ENCODE measurements at regions not wholly inside any gene's neighbourhood (a gene's known extent, or its start where the extent isn't known, plus 50 kb on each side); places are given as distances from the start of the nearest gene placed in this dataset.

GRCh38 chr6:56693246-56693607 lies 50.5 kb upstream of the DST start:
- H3K9me3 ChIP-seq (ENCODE audit: control insufficient read depth, low read length) = no peaks in the 10 kb centered on the region
- 93 to 96% methylated on average over 5 of the region's 5 CpGs for WGBS, 2 experiments
- no peak overlapping the region for H3K4me3 ChIP-seq (ENCODE audit: insufficient read depth, low read depth, low read length)
- H3K27ac ChIP-seq (ENCODE audit: insufficient read depth, low read depth, low read length, poor library complexity, severe bottlenecking) = no peak overlapping the region
- H3K27me3 ChIP-seq (ENCODE audit: control insufficient read depth, insufficient read depth, low read length, poor library complexity, severe bottlenecking) = no peaks in the 10 kb centered on the region
- no peaks in the 10 kb centered on the region for H3K36me3 ChIP-seq (ENCODE audit: control insufficient read depth, insufficient read depth, low read length)
- peaks cover 5% of the 10 kb centered on the region for H3K4me1 ChIP-seq (ENCODE audit: control insufficient read depth, insufficient read depth, low read length)

- no peak overlapping the region for H3K4me3 ChIP-seq (ENCODE audit: insufficient read depth, low read depth, low read length)
- H3K27ac ChIP-seq (ENCODE audit: insufficient read depth, low read depth, low read length, poor library complexity, severe bottlenecking) = no peak overlapping the region
- peaks cover 5% of the 10 kb centered on the region for H3K4me1 ChIP-seq (ENCODE audit: control insufficient read depth, insufficient read depth, low read length)
These were observed 50.0 kb upstream of the DST start for GRCh38 chr6:56692523-56693245.

More at GRCh38 chr6:56692523-56693245, 50.0 kb upstream of the DST start:
- Histone ChIP-seq H3K36me3 (ENCODE audit: control insufficient read depth, insufficient read depth, low read length) (no peaks in the 10 kb centered on the region), H3K9me3 (ENCODE audit: control insufficient read depth, low read length) (no peaks in the 10 kb centered on the region), H3K27me3 (ENCODE audit: control insufficient read depth, insufficient read depth, low read length, poor library complexity, severe bottlenecking) (no peaks in the 10 kb centered on the region)
- 86 to 88% methylated on average over 7 to 8 of the region's 8 CpGs for WGBS, 2 experiments

All from ectodermal cell (in vitro differentiated cells).